ENCODE measurements at regions not wholly inside any gene's neighbourhood (a gene's known extent, or its start where the extent isn't known, plus 50 kb on each side); places are given as distances from the start of the nearest gene placed in this dataset.

DNA sequence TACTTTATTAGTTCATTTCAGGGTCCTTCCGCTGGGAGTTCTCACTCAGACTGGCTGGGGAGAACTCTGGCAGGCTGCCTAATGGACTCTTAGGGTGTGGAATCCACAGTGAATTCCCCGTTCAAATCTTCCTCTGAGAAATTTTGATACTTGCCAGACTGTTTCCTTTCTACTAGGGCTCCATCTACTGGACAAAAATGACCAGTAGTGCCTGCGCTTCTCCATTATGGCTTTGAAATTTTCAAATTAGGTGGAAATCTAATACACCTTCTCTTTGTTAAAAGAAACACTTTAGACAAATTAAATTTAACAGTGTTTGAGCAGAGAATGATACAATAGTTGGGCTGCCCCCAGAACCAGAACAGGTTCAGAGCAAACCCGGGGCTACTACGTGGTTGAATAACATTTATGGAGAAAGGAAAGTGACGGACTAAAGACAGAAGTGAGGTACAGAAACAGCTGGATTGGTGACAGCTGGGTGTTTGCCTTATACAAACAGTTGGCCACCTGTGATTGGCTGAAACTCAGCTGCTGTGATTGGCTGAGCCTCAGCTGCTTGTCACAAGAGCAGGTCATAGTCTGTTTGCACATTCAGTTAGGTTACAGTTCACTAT, 52.9 kb upstream of the FDX1 start:
- no peak for TF ChIP-seq POLR2AphosphoS5 (IDR thresholded peaks at IDR 0.05)
- TF ChIP-seq, protein P1, sequence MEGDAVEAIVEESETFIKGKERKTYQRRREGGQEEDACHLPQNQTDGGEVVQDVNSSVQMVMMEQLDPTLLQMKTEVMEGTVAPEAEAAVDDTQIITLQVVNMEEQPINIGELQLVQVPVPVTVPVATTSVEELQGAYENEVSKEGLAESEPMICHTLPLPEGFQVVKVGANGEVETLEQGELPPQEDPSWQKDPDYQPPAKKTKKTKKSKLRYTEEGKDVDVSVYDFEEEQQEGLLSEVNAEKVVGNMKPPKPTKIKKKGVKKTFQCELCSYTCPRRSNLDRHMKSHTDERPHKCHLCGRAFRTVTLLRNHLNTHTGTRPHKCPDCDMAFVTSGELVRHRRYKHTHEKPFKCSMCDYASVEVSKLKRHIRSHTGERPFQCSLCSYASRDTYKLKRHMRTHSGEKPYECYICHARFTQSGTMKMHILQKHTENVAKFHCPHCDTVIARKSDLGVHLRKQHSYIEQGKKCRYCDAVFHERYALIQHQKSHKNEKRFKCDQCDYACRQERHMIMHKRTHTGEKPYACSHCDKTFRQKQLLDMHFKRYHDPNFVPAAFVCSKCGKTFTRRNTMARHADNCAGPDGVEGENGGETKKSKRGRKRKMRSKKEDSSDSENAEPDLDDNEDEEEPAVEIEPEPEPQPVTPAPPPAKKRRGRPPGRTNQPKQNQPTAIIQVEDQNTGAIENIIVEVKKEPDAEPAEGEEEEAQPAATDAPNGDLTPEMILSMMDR (IDR thresholded peaks at IDR 0.05) = peak; percentile 64 to 71
- no peak for TF ChIP-seq POLR2A (IDR thresholded peaks at IDR 0.05)
- no peak for TF ChIP-seq EP300 (IDR thresholded peaks at IDR 0.05)
